ENCODE measurements at regions not wholly inside any gene's neighbourhood (a gene's known extent, or its start where the extent isn't known, plus 50 kb on each side); places are given as distances from the start of the nearest gene placed in this dataset.

DNA sequence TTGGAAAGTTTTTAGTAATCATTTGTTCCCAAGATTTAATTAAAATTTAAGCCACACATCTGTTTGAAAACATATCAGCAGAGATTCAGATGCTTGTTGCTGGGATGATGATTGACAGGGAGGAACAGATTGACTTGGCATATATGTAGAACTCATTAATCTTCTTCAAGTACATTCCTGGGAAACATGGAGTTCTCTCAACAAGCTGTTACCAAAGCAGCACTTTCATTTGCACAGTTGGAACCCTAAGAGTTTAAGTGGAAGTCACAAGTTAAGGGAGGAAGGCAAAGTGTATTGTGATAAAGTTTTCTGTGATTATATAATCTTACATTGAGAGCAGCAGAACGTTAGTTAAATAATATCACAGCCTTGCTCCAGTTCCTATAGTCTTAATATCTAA, 485.4 kb upstream of the CELF2 start:
- DNase-seq (ENCODE audit: insufficient read length) = no peak
- no peak for TF ChIP-seq POLR2AphosphoS5 (IDR thresholded peaks at IDR 0.05; ENCODE audit: low read depth, low read length)
- no peak for TF ChIP-seq POLR2A (IDR thresholded peaks at IDR 0.05; ENCODE audit: low read depth, low read length)
- TF ChIP-seq TAF1 (IDR thresholded peaks at IDR 0.05; ENCODE audit: borderline replicate concordance, low read depth, low read length) = no peak
- no peak for FAIRE-seq

DNA sequence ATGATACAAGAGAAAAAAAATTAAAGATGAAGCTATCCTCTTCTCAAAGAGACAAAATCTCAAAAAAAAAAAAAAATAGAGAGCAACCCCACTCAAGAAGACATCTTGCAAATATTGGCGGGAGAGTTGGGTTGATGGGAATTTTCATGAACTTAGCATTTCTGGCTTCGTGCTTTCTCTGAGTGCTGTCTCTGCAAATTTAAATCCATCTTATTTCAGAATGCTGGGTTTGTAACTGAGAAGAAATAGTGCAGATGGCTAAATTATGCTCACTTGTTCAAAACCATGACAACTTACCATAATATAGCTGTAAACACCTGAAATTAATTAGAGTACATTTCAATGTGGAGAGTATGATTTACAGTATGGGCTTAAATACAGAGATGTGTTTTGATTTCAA, 484.8 kb upstream of the CELF2 start:
- no peak for DNase-seq (ENCODE audit: insufficient read length)
- no peak for FAIRE-seq
- TF ChIP-seq TAF1 (IDR thresholded peaks at IDR 0.05; ENCODE audit: borderline replicate concordance, low read depth, low read length) (no peak), POLR2A (IDR thresholded peaks at IDR 0.05; ENCODE audit: low read depth, low read length) (no peak), POLR2AphosphoS5 (IDR thresholded peaks at IDR 0.05; ENCODE audit: low read depth, low read length) (no peak)

DNA sequence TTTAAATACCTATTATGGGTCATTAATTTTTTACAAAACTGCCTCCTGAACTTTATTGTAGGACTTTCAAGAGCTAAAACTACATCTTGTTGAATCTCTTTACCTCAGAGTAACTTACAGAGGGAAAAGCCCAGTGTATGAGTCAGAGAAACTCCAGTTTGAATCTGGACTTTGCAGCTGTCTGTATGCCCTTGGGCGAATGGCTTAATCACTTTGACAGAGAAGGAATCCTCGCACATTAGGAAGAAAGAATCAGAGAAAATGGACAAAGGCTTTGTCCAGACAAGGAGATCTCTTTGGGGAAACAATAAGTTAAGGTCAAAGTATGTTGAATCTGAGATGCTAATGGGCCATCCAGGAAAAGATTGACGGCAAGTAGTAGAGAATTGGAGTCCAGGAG, 484.2 kb upstream of the CELF2 start:
- DNase-seq (ENCODE audit: insufficient read length) = no peak
- TF ChIP-seq TAF1 (IDR thresholded peaks at IDR 0.05; ENCODE audit: borderline replicate concordance, low read depth, low read length) (no peak), POLR2AphosphoS5 (IDR thresholded peaks at IDR 0.05; ENCODE audit: low read depth, low read length) (no peak), POLR2A (IDR thresholded peaks at IDR 0.05; ENCODE audit: low read depth, low read length) (no peak)
- no peak for FAIRE-seq

DNA sequence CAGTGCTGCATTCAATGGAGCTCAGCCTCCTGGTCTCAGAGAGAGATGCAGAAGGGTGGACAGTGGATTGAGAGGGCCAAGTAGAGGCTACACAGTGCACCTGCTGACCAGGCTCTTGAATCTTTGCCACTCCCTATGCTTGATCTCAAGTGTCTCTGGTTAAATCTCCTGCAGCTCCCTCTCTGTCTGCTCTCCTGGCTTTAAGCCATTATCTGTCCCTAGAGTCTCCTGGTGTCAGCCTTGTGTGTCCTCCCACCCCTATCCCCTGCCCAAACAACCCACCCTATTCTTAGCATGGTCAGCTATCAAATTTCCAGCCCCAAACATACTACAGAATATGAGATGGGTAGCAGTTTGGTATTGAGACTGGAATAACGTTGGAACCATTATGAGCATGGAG, 479.3 kb upstream of the CELF2 start:
- no peak for DNase-seq (ENCODE audit: insufficient read length)
- no peak for FAIRE-seq
- TF ChIP-seq POLR2AphosphoS5 (IDR thresholded peaks at IDR 0.05; ENCODE audit: low read depth, low read length) (no peak), TAF1 (IDR thresholded peaks at IDR 0.05; ENCODE audit: borderline replicate concordance, low read depth, low read length) (no peak), POLR2A (IDR thresholded peaks at IDR 0.05; ENCODE audit: low read depth, low read length) (no peak)

DNA sequence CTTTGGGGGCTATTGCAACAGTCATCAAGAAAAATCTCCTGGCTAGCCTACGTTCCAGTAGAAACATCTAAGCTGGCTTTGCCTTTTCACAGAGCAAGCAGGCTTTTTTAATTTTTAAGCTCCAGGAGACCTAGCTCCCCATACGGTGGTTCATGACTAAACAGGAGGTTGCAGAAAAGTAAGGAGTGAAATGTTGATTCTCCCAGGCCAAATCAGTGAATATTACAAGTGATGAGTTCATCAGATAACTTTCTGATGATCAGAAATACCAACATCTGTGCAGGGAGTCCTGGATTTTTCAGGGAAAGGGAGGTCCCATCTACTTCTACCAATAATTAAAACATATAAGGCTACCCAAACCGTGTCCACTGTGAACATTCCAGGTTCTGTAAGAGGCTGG, 477.3 kb upstream of the CELF2 start:
- FAIRE-seq = no peak
- no peak for DNase-seq (ENCODE audit: insufficient read length)
- no peak for TF ChIP-seq TAF1 (IDR thresholded peaks at IDR 0.05; ENCODE audit: borderline replicate concordance, low read depth, low read length)
- no peak for TF ChIP-seq POLR2AphosphoS5 (IDR thresholded peaks at IDR 0.05; ENCODE audit: low read depth, low read length)
- no peak for TF ChIP-seq POLR2A (IDR thresholded peaks at IDR 0.05; ENCODE audit: low read depth, low read length)

DNA sequence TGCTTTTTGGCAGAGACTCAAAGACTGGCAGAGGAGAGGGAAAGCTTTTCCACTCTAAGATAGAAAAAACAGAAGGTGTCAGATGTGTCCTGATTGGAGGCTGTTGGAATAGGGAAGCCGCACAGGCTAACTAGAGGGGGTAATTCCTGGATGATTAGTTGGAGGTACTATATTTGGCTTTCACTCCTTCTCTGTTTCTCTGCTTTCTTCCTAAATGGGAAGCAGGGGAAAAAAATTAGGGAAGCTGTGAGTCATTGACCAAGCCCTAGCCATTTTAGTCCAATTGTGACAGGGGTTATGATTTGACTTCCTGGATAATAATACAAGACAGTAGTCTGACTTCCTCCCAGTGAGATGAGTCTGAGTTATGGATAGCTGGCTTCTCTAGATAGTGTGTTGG, 475.2 kb upstream of the CELF2 start:
- FAIRE-seq (no peak), DNase-seq (ENCODE audit: insufficient read length) (no peak)
- TF ChIP-seq POLR2AphosphoS5 (IDR thresholded peaks at IDR 0.05; ENCODE audit: low read depth, low read length) (no peak), POLR2A (IDR thresholded peaks at IDR 0.05; ENCODE audit: low read depth, low read length) (no peak), TAF1 (IDR thresholded peaks at IDR 0.05; ENCODE audit: borderline replicate concordance, low read depth, low read length) (no peak)

DNA sequence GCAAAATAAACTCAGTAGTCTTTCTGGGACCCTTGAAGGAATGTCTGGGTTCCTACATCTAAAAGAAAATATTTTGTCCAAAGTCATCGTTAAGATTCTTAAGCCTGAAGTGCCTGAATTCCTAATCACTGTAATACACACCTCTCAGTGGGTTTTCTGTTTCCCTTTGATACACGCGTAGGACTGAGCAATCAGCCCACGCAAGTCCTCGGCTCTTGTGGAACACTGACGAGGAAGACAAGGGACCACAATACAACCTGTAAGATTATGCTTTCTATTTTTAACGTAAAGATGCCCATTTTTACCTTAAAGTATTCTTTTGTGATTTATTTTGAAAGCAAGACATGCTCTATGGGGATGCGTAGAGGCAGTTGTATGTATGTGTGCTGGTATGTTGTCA, 472.8 kb upstream of the CELF2 start:
- TF ChIP-seq TAF1 (IDR thresholded peaks at IDR 0.05; ENCODE audit: borderline replicate concordance, low read depth, low read length) (no peak), POLR2A (IDR thresholded peaks at IDR 0.05; ENCODE audit: low read depth, low read length) (no peak), POLR2AphosphoS5 (IDR thresholded peaks at IDR 0.05; ENCODE audit: low read depth, low read length) (no peak)
- DNase-seq (ENCODE audit: insufficient read length) (no peak), FAIRE-seq (no peak)

DNA sequence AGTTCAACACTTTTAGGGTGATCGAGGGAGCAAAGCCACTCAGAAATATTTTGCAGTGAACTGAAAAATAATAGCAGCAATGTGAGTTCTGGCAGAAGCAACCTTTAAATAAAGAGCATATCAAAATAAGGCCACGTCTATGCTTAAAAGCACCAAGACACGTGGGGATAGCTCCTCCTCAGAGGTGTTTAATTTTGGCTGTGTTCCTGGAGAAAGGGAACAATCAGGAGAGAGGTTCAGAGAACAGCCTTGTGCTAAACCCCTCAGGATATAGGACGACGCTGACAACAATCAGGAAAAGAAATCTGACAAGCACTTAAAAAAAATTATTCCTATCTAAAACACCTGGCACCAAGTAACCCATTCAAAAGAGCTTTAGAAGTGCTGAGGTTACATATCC, 471.9 kb upstream of the CELF2 start:
- DNase-seq (ENCODE audit: insufficient read length) = no peak
- no peak for FAIRE-seq
- no peak for TF ChIP-seq TAF1 (IDR thresholded peaks at IDR 0.05; ENCODE audit: borderline replicate concordance, low read depth, low read length)
- TF ChIP-seq POLR2A (IDR thresholded peaks at IDR 0.05; ENCODE audit: low read depth, low read length) = no peak
- no peak for TF ChIP-seq POLR2AphosphoS5 (IDR thresholded peaks at IDR 0.05; ENCODE audit: low read depth, low read length)

DNA sequence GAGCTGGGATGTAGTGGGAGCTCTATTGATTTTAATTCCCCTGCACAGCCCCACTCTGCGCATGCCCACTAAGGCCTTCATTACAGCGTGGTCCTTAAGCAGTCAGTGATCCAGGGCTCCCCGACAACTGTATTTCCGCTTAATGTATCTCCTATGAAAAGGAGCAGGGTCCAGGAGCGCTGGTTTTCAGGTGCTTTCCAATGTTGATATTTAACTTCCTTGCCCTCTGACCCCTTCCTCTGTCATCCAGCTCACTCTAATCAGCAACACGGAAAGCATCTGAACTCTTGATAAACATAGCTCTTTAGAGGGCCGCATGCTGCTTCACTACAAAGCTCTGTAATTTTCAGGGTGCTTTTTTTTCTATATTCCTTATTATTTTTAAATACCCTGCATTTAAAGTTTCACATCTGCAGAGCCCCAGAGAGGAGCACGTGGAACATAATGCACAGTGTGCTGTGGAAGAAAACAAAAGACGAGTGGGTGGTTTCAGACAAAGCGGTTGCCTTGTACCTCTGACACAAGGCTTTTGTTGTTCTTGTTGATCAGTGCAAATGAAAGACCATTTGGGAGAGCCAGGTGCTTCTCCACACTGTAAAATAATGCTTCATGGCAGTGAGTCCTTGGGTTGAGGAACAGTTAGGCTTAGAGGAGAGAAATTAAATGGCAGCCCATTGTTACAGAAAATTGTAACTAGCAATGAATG, 465.9 kb upstream of the CELF2 start:
- FAIRE-seq (no peak), DNase-seq (ENCODE audit: insufficient read length) (no peak)
- TF ChIP-seq TAF1 (IDR thresholded peaks at IDR 0.05; ENCODE audit: borderline replicate concordance, low read depth, low read length) (no peak), POLR2AphosphoS5 (IDR thresholded peaks at IDR 0.05; ENCODE audit: low read depth, low read length) (no peak), POLR2A (IDR thresholded peaks at IDR 0.05; ENCODE audit: low read depth, low read length) (no peak)

DNA sequence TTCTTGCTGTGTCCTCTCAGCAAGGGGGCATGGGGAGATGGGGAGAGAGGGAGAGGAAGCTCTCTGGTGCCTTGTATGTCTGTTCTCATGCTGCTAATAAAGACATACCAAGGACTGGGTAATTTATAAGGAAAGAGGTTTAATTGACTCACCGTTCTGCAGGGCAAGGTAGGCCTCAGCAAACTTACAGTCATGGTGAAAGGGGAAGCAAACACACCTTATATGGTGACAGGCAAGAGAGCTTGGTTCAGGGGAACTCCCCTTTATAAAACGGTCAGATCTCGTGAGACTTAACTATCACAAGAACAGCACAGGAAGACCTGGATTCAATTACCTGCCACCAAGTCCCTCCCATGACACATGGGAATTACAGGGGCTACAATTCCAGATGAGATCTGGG, 464.7 kb upstream of the CELF2 start:
- FAIRE-seq (peak; percentile 27), DNase-seq (ENCODE audit: insufficient read length) (no peak)
- TF ChIP-seq POLR2A (IDR thresholded peaks at IDR 0.05; ENCODE audit: low read depth, low read length) (no peak), POLR2AphosphoS5 (IDR thresholded peaks at IDR 0.05; ENCODE audit: low read depth, low read length) (no peak), TAF1 (IDR thresholded peaks at IDR 0.05; ENCODE audit: borderline replicate concordance, low read depth, low read length) (no peak)

DNA sequence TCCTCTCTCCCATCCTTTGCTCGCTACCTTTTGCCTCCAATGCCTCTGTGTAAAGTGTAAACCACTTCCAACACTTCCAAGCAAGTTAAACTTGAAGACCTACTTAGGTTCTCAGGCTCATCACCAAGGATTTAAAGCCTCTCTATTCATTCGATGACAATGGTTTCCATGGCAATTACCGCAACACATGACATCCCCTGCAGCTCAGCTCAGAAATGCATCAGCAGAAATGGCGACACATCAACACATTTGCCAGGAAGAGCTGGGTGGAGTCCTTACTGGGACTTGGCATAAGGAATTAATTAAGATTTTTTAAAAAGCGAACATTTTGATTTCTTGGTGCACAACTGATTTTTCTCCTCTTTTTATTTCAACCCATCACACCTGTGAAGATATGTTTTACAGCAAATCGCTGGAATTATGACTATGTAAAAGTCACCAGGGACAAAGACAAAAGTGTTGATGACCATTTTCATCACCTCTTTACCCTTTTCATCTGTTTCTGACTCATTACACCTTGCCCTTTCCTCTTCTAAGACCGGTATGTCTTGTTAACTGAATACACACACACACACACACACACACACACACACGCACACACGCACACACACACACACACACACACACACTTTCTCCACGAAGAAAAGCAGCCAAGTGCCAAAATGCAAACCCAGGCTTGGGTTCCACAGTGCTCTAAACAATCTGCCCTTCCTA, 453.4 kb upstream of the CELF2 start:
- TF ChIP-seq POLR2A (IDR thresholded peaks at IDR 0.05; ENCODE audit: low read depth, low read length) = no peak
- TF ChIP-seq POLR2AphosphoS5 (IDR thresholded peaks at IDR 0.05; ENCODE audit: low read depth, low read length) = no peak
- TF ChIP-seq TAF1 (IDR thresholded peaks at IDR 0.05; ENCODE audit: borderline replicate concordance, low read depth, low read length) = no peak
- no peak for DNase-seq (ENCODE audit: insufficient read length)
- FAIRE-seq = no peak

DNA sequence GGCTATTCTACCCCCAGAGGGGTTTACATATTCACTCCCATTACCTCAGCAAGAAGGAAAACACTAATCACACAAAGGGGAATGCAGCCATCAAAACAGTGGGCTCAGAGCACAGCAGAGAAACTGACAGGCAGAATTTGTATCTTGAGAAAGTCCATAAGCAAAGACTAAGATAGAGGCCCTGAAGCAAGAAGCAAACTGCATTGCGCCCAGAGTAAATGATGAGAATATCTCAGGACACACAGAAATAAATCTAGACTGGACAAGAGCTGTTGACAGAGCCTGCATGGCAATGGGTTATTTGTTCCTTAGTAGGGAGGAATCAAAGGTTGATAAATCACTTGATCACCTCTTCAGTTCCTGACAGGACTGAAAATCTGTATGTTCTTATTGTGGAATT, 440.7 kb upstream of the CELF2 start:
- TF ChIP-seq POLR2A (IDR thresholded peaks at IDR 0.05; ENCODE audit: low read depth, low read length) (no peak), POLR2AphosphoS5 (IDR thresholded peaks at IDR 0.05; ENCODE audit: low read depth, low read length) (no peak), TAF1 (IDR thresholded peaks at IDR 0.05; ENCODE audit: borderline replicate concordance, low read depth, low read length) (no peak)
- FAIRE-seq = no peak

More for the DNA sequence above, 440.7 kb upstream of the CELF2 start:
- DNase-seq (ENCODE audit: insufficient read length) = no peak
